ENCODE measurements at regions not wholly inside any gene's neighbourhood (a gene's known extent, or its start where the extent isn't known, plus 50 kb on each side); places are given as distances from the start of the nearest gene placed in this dataset.

GRCh38 chr3:110077093-110077492, 739.7 kb upstream of the DPPA4 start (continued):
- no peak for TF ChIP-seq ZNF532 (CRISPR knock-in tag; IDR thresholded peaks at IDR 0.05; ENCODE audit: borderline replicate concordance)
- no peak for TF ChIP-seq NFATC4 (CRISPR knock-in tag; IDR thresholded peaks at IDR 0.05)
- TF ChIP-seq TCF7 (CRISPR knock-in tag; IDR thresholded peaks at IDR 0.05; ENCODE audit: low read depth), result no peak
- no peak for TF ChIP-seq E2F4 (CRISPR knock-in tag; IDR thresholded peaks at IDR 0.05; ENCODE audit: borderline replicate concordance, low read depth)
- no peak for TF ChIP-seq FOXJ3 (CRISPR knock-in tag; IDR thresholded peaks at IDR 0.05; ENCODE audit: borderline replicate concordance)
- no peak for TF ChIP-seq ZNF121 (CRISPR knock-in tag; IDR thresholded peaks at IDR 0.05)
- no peak for TF ChIP-seq STAT6 (CRISPR knock-in tag; conservative IDR thresholded peaks at IDR 0.05; ENCODE audit: low read depth)
- TF ChIP-seq ATF1 (CRISPR knock-in tag; IDR thresholded peaks at IDR 0.05), result no peak
- no peak for TF ChIP-seq ZBTB43 (CRISPR knock-in tag; IDR thresholded peaks at IDR 0.05)
- no peak for TF ChIP-seq KAT7 (CRISPR knock-in tag; IDR thresholded peaks at IDR 0.05; ENCODE audit: borderline replicate concordance)
- TF ChIP-seq MLX (CRISPR knock-in tag; IDR thresholded peaks at IDR 0.05), result no peak

GRCh38 chr3:110093411-110093810, 756.1 kb upstream of the DPPA4 start:
- CTCF ChIA-PET, result no interaction called here
- H3K9me3 Mint-ChIP-seq, result peaks cover 12% of the 10 kb centered on the region
- POLR2A ChIA-PET, result no interaction called here
- H3K27ac Mint-ChIP-seq, result no peak overlapping the region
- peaks cover 4% of the 10 kb centered on the region for H3K36me3 Mint-ChIP-seq
- no peaks in the 10 kb centered on the region for H3K27me3 Mint-ChIP-seq (ENCODE audit: low read depth)
- ATAC-seq, result no peak
- DNase-seq (ENCODE audit: low spot score), result no peak
- no peak overlapping the region for H3K4me3 Mint-ChIP-seq
- peaks cover 2% of the 10 kb centered on the region; the same call in 1 of the 2 replicates for H3K4me1 Mint-ChIP-seq
- no peak for TF ChIP-seq RELA (CRISPR knock-in tag; IDR thresholded peaks at IDR 0.05; ENCODE audit: borderline replicate concordance)
- no peak for TF ChIP-seq NR1H2 (CRISPR knock-in tag; IDR thresholded peaks at IDR 0.05)
- no peak for TF ChIP-seq ZNF532 (CRISPR knock-in tag; IDR thresholded peaks at IDR 0.05; ENCODE audit: borderline replicate concordance)
- no peak for TF ChIP-seq ZNF317 (CRISPR knock-in tag; IDR thresholded peaks at IDR 0.05; ENCODE audit: borderline replicate concordance, low read depth)
- TF ChIP-seq NR3C1 (CRISPR knock-in tag; conservative IDR thresholded peaks at IDR 0.05; ENCODE audit: low read depth), result no peak
- TF ChIP-seq ZBTB21 (CRISPR knock-in tag; IDR thresholded peaks at IDR 0.05; ENCODE audit: borderline replicate concordance), result no peak
- no peak for TF ChIP-seq ZBTB43 (CRISPR knock-in tag; IDR thresholded peaks at IDR 0.05)
- TF ChIP-seq TEAD4 (CRISPR knock-in tag; IDR thresholded peaks at IDR 0.05), result no peak
- no peak for TF ChIP-seq ATF6 (CRISPR knock-in tag; IDR thresholded peaks at IDR 0.05)

All from WTC11 (cell line).